C4-2B (cell line): ENCODE measurements at regions not wholly inside any gene's neighbourhood (a gene's known extent, or its start where the extent isn't known, plus 50 kb on each side); places are given as distances from the start of the nearest gene placed in this dataset.

Source experiments
- ZFX ChIP-seq: fragments of 450-650 bp; IDR thresholded peaks from 2 replicates; pipeline ENCODE4 v1.6.1; 2017
- TF ChIP-seq, protein P1 (sequence below): fragments of 450-650 bp; conservative IDR thresholded peaks from 2 replicates; pipeline ENCODE4 v1.5.1; 2017; ENCODE audit warnings: mild to moderate bottlenecking

DNA sequence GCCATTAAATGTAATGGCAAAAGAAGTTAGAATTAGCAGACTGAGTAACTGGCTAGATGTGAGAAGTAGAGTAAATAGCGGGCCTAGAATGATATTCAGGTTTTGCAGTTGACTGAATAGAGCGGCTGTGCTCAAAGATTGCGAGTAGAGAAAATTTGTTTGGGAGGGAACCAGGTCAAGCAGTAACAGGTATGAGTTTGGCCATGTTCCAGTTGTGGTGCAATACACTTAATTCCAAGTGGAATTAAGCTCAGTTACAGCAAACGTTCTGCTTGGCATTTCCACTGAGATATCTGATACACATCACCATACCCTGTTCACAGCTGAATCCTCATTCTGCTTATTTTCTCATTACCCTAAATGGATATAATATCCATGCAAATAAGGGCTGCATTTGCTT is 1382.9 kb downstream of the MRPL39 start:
- TF ChIP-seq, protein P1, sequence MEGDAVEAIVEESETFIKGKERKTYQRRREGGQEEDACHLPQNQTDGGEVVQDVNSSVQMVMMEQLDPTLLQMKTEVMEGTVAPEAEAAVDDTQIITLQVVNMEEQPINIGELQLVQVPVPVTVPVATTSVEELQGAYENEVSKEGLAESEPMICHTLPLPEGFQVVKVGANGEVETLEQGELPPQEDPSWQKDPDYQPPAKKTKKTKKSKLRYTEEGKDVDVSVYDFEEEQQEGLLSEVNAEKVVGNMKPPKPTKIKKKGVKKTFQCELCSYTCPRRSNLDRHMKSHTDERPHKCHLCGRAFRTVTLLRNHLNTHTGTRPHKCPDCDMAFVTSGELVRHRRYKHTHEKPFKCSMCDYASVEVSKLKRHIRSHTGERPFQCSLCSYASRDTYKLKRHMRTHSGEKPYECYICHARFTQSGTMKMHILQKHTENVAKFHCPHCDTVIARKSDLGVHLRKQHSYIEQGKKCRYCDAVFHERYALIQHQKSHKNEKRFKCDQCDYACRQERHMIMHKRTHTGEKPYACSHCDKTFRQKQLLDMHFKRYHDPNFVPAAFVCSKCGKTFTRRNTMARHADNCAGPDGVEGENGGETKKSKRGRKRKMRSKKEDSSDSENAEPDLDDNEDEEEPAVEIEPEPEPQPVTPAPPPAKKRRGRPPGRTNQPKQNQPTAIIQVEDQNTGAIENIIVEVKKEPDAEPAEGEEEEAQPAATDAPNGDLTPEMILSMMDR: no peak
- no peak for TF ChIP-seq ZFX
